ENCODE measurements at regions not wholly inside any gene's neighbourhood (a gene's known extent, or its start where the extent isn't known, plus 50 kb on each side); places are given as distances from the start of the nearest gene placed in this dataset.

GRCh38 chr11:82458147-82458546 lies 275.5 kb downstream of the FAM181B start:
- TF ChIP-seq L3MBTL2 (conservative IDR thresholded peaks at IDR 0.05): no peak
- TF ChIP-seq FOXK2 (IDR thresholded peaks at IDR 0.05): no peak
- TF ChIP-seq ARNT (IDR thresholded peaks at IDR 0.05): no peak
- no peak for TF ChIP-seq LEF1 (IDR thresholded peaks at IDR 0.05; ENCODE audit: borderline replicate concordance)
- no peak for TF ChIP-seq FOXA1 (IDR thresholded peaks at IDR 0.05)
- TF ChIP-seq SUZ12 (IDR thresholded peaks at IDR 0.05): no peak
- no peak for TF ChIP-seq HDGF (IDR thresholded peaks at IDR 0.05; ENCODE audit: borderline replicate concordance)
- no peak for TF ChIP-seq SP1 (IDR thresholded peaks at IDR 0.05)
- TF ChIP-seq BHLHE40 (IDR thresholded peaks at IDR 0.05; ENCODE audit: borderline replicate concordance): no peak
